NCI-H1092 (cell line): ENCODE measurements at regions not wholly inside any gene's neighbourhood (a gene's known extent, or its start where the extent isn't known, plus 50 kb on each side); places are given as distances from the start of the nearest gene placed in this dataset.
"Not testable (repeated sequence)": the region's sequence is repeated elsewhere in the genome, so short reads cannot be mapped to it uniquely, and the experiment has no call there.

Source experiments
- DNase-seq: peaks from one replicate; lab custom pipeline; 2025; lab: John Stamatoyannopoulos, UW

GRCh38 chr7:68173513-68173912 lies 1176.9 kb downstream of the TYW1 start:
- no peak for DNase-seq

GRCh38 chr7:68176974-68177373 lies 1180.3 kb downstream of the TYW1 start:
- DNase-seq: peak; percentile 79

GRCh38 chr7:68180761-68181160 lies 1184.1 kb downstream of the TYW1 start:
- DNase-seq: no peak

DNA sequence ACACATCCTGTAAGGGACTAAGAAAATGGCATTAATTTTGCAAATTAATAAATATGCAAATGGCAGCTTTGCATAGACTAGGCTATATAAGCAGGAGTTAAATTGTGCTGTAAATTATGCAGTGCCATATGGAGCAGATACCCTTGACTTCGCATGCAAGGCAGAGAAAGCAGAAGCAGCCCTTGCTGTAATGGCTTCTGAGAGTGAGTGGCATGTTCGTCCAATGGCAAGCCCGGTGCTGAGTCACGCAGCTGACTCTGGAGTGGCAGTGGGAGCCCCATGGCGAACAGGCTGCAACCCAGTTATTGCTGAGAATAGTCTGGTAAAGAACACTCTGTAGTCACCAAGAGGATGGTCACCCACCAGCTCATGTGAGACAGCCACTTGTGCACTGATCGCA lies 1186.5 kb downstream of the TYW1 start:
- DNase-seq: no peak

DNA sequence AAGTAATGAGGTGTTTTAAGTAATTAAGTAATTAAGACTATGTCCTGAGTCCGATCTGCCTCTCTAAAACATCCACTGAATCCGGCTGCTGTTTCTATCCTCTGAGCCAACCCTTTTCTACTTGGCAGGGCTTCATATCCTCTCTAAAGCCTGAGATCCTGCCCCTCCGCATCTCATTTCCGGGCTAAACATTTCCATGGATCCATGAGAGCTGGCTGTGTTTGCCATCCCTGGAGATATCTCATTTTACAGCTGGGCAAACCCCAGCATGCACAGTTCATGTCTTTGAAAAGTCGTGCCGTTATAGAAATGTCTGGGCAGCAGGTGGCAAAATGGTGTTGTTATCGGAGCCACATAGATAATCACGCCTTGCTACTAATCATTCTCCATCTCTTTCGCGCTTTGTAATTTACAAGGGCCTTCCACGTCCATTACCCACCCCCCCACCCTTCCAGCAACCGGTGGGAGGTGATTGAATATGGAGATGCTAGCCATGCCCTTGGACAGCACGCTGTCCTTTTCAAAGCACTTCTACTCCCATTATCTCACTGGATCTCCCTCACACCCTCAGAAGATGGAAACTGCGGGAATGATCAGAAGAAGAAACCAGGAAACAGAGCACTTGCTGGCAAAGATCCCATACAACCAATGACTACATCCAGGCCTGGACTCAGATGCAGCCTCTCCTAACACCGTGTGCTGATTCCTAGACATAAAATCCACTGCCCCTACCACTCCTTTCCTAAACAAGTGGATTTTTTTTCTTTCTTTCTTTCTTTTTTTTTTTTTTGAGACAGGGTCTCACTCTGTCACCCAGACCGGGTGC lies 1189.2 kb downstream of the TYW1 start:
- DNase-seq: peak; percentile 96

DNA sequence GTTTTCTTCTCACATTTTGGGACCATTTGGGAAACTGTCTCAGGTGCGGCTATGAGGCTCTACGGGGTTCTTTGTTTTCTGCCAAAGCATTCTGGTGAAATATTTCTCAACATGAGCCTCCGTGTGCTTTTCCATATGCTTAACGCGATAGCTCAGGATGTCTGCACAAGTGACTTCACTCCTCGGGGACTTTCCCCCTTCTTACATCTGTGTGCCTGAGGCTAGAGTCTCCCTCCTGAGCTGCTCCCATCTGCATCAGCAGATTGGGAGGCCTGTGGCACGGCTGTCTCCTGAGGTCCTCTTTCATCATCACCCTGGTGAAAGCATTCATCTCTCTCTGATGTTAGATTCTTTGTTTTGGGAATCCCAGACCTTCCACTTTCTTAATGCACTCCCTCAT lies 1190.9 kb downstream of the TYW1 start:
- no peak for DNase-seq

DNA sequence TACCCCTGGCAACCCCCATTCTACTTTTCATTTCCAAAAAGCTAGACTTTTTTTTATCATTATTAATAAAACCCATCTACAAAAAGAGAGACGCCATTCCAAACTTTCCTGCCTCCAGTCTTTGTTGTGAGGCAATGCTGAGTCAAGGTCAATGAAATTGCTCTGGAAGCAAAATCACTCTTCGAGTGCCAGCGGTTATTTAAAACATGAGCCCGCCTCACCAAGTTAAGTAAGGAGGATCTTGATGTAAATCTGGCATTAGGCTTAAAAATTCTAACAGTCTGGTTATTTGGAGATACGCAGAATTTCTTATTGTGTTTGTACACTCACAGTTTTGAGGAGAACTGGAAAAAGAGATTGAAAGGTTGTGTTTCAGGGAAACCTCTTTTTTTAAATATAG lies 1196.3 kb downstream of the TYW1 start:
- DNase-seq: no peak

- DNase-seq: not testable (repeated sequence)
Measured at GRCh38 chr7:68195642-68196041, 1199.0 kb downstream of the TYW1 start.

DNA sequence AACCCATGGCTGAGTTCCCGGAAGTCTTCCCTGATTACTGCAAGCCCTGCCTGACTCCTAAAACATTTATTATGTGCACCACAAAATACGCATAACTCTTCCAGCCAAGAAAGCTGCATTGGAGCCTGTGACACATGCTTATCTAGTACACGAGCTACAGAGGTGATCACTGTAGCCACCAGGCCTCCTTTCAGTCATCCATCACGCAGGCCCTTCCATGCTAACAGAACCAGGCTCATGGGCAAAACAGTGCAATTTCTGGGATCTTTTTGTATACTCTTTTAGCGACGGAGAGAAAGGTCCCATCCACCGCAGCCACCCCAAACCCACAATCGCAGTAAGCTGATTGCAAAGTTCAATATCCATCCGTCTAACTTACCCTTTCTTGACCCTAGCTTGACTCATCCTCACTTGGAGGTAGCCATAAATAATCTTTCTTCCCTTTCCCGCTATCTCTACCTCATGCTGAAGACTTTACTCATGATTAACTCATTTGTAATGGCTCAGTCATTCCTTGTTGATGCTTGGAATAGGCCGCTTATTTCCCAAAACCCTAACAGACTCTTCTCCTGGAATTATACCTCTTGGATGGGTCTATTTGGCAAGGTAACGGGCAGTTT lies 1203.5 kb downstream of the TYW1 start:
- DNase-seq: no peak

GRCh38 chr7:68203251-68203650 lies 1206.6 kb downstream of the TYW1 start:
- DNase-seq: no peak

DNA sequence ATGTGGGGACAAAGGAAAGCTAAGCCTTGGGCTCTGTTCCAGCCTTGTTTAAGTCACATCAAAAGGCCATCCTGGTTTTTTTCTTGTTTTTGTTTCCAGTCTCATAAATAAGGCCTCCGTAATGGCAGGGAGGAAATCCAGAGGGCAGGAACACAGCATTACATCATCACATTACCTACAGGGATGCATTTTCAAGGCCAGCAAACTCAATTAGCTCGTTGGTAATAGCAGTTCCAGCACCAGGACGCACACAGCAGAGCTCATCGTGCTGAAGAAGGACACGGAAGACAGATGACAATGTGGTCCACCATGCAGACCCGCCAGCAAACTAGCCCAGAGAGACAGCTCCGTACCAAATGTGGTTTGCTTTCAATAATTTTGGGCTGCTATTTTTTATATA lies 1209.2 kb downstream of the TYW1 start:
- no peak for DNase-seq

GRCh38 chr7:68206946-68207485 lies 1210.4 kb downstream of the TYW1 start:
- DNase-seq: no peak

DNA sequence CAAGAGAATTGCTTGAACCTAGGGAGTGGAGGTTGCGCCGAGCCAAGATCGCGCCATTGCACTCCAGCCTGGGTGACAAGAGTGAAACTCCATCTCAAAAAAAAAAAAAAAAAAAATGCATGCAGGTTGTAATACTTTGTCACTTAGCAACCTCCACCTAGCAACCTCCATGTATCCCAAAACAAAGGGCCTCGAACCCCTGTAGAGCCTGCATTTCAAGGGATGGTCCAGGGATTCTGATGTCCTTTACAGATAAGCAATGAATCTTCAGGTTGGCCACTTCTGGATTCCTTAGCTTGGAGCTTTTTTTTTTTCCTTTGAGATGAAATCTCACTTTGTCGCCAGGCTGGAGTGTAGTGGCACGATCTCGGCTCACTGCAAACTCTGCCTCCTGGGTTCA lies 1211.0 kb downstream of the TYW1 start:
- DNase-seq: no peak

DNA sequence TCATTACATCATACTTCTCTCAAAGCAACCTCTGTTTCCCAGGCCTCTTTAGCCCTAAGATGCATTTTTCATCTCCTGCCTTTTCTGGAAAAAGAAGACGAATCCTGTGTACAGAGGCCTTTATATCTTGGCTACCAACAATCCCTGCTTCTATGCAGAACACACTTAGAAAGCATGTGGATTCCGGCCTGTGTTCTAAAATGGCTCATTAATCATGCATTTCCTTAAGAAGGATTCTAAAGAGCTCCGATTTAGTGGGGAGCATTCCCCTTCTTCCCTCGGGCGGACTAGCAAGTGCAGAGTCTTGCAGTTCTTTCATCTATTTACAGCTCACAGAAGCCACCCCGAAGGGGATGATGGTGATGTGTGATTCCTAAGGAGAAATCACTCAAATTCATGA lies 1212.9 kb downstream of the TYW1 start:
- DNase-seq: no peak

DNA sequence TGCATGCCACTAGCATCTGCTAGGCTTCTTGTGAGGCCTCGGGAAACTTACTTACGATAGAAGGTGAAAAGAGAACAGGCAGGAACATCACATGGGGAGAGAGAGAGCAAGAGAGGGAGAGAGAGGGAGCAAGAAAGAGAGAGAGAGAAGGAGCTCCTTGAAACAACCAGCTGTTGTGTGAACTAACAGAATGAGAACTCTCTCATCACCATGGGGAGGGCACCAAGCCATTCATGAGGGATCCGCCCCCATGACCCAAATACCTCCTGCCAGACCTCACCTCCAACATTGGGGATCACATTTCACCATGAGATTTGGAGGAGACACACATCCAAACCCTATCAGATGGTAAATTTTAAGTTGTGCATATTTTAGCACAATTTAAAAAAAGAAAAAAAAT lies 1217.2 kb downstream of the TYW1 start:
- DNase-seq: no peak

DNA sequence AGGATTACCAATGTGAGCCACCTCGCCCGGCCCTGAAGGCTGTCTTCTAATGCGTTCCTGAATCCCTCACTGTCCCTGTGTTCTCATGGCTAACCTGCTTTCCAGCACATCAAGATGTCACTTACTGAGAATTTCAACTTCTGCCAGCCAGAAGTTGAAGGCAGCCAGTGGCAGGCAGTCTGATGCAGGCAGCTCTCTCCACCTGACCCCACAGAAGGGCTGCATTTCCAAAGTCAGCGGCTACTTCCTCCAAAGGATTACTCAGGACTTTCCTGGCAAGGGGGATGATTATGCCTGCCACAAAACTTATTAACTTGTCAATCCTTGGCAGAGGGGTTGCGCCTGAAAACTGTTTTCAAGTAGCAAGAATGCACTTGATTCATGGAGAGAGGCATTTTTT lies 1219.4 kb downstream of the TYW1 start:
- DNase-seq: no peak

- DNase-seq: no peak
Measured at GRCh38 chr7:68217426-68217825, 1220.8 kb downstream of the TYW1 start.

- DNase-seq: no peak
Measured at GRCh38 chr7:68218461-68218860, 1221.8 kb downstream of the TYW1 start.

GRCh38 chr7:68222311-68222710 lies 1225.7 kb downstream of the TYW1 start:
- no peak for DNase-seq

GRCh38 chr7:68224041-68224741 lies 1227.6 kb downstream of the TYW1 start:
- peak; percentile 94 for DNase-seq

DNA sequence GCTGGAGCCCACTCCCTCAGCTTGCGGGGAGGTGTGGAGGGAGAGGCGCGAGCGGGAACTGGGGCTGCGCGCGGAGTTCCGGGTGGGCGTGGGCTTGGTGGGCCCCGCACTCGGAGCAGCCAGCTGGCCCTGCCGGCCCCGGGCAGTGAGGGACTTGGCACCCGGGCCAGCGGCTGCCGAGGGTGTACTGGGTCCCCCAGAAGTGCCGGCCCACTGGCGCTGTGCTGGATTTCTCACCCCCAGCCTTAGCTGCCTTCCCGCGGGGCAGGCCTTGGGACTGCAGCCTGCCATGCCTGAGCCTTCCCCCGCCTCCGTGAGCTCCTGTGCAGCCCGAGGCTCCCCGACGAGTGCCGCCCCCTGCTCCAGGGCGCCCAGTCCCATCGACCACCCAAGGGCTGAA lies 1234.4 kb downstream of the TYW1 start:
- DNase-seq: not testable (repeated sequence)

DNA sequence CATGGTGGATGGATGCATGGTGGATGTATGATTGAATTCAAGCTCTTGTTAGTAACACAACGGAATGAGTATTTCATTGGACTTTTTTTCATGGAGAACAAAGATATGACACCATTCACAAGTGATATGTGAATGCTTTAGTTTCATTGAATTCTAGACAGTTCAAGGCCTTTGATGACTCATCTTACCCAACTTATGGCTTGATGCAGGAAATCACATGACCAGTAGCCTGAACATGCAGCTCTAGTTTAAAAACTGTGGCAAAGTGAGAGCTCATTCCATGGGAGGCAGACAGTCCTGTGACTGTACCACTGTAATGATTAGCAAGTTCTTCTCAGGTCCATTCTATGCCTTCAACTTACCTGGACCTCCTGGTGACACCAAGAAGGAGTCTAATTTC lies 1239.3 kb downstream of the TYW1 start:
- no peak for DNase-seq
